Mesothelial cell of epicardium (in vitro differentiated cells): ENCODE measurements at regions not wholly inside any gene's neighbourhood (a gene's known extent, or its start where the extent isn't known, plus 50 kb on each side); places are given as distances from the start of the nearest gene placed in this dataset.

Experiments used
- DNase-seq, 2 experiments: peaks; one replicate each; pipeline ENCODE4 v3.0.0; 2021; ENCODE audit warnings: low spot score in 2 of 2; ENCODE audit not compliant: unreplicated experiment in 2 of 2
- H3K27ac Mint-ChIP-seq: 2 replicates; pipeline ENCODE4 v1.8.0; 2021; ENCODE audit warnings: mixed read lengths
- H3K27me3 Mint-ChIP-seq: 2 replicates; pipeline ENCODE4 v1.8.0; 2021; ENCODE audit warnings: low read depth, mixed read lengths
- H3K36me3 Mint-ChIP-seq: 2 replicates; pipeline ENCODE4 v1.8.0; 2021; ENCODE audit warnings: mixed read lengths
- H3K4me1 Mint-ChIP-seq: 2 replicates; pipeline ENCODE4 v1.8.0; 2021; ENCODE audit warnings: mixed read lengths
- H3K4me3 Mint-ChIP-seq: 2 replicates; pipeline ENCODE4 v1.8.0; 2021; ENCODE audit warnings: mild to moderate bottlenecking, moderate library complexity, mixed read lengths
- H3K9me3 Mint-ChIP-seq: 2 replicates; pipeline ENCODE4 v1.8.0; 2021; ENCODE audit warnings: mixed read lengths
- TF ChIP-seq, protein P1 (sequence below): fragments of 200-600 bp; sonication (generic); IDR thresholded peaks from one replicate; pipeline ENCODE4 v1.5.0; 2021; ENCODE audit warnings: antibody characterized with exemption; ENCODE audit not compliant: unreplicated experiment

DNA sequence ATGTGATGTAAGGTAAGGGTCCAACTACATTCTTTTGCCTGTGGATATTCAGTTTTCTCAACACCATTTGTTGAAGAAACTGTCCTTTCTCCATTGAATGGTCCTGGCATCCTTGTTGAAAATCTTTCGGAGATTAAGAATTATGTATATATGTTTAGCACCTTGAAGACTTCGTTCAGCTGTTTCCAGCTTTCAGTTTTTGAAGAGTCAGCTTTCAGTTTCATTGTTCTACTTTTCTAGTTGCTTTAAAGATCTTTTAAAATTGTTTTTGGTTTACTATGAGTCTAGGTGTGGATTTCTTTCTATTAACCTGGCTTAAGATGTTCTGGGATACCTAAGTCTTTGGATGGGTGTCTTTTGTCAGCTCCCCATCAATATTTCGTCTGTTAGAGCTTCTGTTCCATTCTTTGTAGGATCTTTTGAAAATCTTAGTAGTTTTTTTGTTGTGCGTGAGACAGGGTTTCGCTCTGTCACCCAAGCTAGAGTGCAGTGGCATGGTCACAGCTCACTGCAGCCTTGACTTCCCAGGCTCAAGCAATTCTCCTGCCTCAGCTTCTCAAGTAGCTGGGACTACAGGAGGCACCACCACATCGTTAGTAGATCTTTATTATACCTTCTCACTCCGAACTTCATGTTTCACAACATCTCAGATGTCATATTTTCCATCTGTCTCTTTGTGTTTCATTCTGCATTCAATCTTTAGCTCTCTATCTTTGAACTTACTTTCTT is 353.5 kb upstream of the B3GALT2 start:
- Mint-ChIP-seq H3K4me3 (no peak overlapping the region), H3K27me3 (no peaks in the 10 kb centered on the region), H3K9me3 (no peaks in the 10 kb centered on the region), H3K4me1 (peaks cover 7% of the 10 kb centered on the region), H3K27ac (no peak overlapping the region), H3K36me3 (no peaks in the 10 kb centered on the region)
- no peak for DNase-seq
- TF ChIP-seq, protein P1, sequence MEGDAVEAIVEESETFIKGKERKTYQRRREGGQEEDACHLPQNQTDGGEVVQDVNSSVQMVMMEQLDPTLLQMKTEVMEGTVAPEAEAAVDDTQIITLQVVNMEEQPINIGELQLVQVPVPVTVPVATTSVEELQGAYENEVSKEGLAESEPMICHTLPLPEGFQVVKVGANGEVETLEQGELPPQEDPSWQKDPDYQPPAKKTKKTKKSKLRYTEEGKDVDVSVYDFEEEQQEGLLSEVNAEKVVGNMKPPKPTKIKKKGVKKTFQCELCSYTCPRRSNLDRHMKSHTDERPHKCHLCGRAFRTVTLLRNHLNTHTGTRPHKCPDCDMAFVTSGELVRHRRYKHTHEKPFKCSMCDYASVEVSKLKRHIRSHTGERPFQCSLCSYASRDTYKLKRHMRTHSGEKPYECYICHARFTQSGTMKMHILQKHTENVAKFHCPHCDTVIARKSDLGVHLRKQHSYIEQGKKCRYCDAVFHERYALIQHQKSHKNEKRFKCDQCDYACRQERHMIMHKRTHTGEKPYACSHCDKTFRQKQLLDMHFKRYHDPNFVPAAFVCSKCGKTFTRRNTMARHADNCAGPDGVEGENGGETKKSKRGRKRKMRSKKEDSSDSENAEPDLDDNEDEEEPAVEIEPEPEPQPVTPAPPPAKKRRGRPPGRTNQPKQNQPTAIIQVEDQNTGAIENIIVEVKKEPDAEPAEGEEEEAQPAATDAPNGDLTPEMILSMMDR: no peak

GRCh38 chr1:193538680-193539079 is 352.3 kb upstream of the B3GALT2 start:
- Mint-ChIP-seq H3K4me3 (no peak overlapping the region), H3K36me3 (no peaks in the 10 kb centered on the region), H3K9me3 (no peaks in the 10 kb centered on the region), H3K27ac (no peak overlapping the region), H3K27me3 (no peaks in the 10 kb centered on the region), H3K4me1 (peaks cover 7% of the 10 kb centered on the region)
- no peak for DNase-seq
- TF ChIP-seq, protein P1: no peak

GRCh38 chr1:193538003-193538354 is 351.6 kb upstream of the B3GALT2 start:
- DNase-seq: no peak
- H3K9me3 Mint-ChIP-seq: no peaks in the 10 kb centered on the region
- no peak overlapping the region for H3K4me3 Mint-ChIP-seq
- peaks cover 7% of the 10 kb centered on the region for H3K4me1 Mint-ChIP-seq
- H3K27ac Mint-ChIP-seq: no peak overlapping the region
- H3K36me3 Mint-ChIP-seq: no peaks in the 10 kb centered on the region
- H3K27me3 Mint-ChIP-seq: no peaks in the 10 kb centered on the region
- TF ChIP-seq, protein P1: no peak

DNA sequence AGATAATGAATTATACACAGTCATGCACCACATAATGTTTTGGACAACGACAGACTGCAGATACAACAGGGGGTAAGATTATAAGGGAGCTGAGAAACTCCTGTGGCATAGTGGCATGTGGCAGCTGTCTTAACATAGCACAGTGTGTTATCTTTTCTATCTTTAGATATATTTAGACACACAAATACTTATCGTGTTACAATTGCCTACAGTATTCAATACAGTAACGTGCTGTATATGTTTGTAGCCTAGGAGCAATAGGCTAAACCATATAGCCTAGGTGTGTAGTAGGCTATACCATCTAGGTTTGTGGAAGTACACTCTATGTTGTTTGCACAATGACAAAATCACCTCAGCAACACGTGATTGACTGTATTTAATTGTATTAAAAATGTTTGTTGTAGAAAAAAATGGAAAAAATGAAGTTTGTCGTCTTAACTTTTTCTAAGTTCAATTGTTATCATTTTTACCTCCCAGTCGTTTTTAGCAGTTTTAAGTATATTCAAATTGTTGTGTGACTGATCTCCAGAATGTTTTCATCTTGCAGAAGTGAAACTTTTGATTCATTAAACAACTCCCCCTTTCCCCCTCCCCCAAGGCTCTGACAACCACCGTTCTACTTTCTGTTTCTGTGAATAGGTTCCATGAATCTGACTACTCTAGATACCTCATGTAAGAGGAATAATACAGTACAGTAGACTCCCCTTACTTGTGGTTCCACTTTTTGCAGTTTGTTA is 351.0 kb upstream of the B3GALT2 start:
- H3K4me1 Mint-ChIP-seq: peaks cover 1% of the 10 kb centered on the region
- H3K27me3 Mint-ChIP-seq: no peaks in the 10 kb centered on the region
- no peak overlapping the region for H3K27ac Mint-ChIP-seq
- H3K4me3 Mint-ChIP-seq: no peak overlapping the region
- no peak for DNase-seq
- TF ChIP-seq, protein P1: no peak
- H3K9me3 Mint-ChIP-seq: peaks cover 4% of the 10 kb centered on the region
- no peaks in the 10 kb centered on the region for H3K36me3 Mint-ChIP-seq

DNA sequence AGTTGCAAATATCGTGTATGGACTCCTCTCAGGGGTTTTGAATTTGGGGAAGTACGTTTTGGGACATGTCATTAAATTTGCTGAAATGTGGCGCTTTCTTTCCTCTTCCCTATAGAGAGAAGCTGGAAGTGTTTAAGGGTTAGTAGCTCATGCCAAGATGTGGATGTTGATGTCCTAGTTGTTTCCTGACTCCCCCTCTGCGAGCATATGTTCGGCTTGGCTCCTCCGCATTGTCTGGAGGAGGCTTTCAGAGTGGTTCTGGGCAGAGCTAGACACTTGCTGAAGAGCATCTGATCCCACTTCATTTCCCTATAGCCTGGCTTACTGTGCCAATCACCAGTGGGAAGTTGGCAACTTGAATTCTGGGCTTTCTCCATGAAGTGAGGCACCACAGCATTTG is 347.4 kb upstream of the B3GALT2 start:
- H3K36me3 Mint-ChIP-seq: no peaks in the 10 kb centered on the region
- DNase-seq: no peak
- H3K4me1 Mint-ChIP-seq: no peaks in the 10 kb centered on the region
- TF ChIP-seq, protein P1: no peak
- H3K27me3 Mint-ChIP-seq: no peaks in the 10 kb centered on the region
- no peak overlapping the region for H3K4me3 Mint-ChIP-seq
- H3K9me3 Mint-ChIP-seq: peaks cover 16% of the 10 kb centered on the region
- no peak overlapping the region for H3K27ac Mint-ChIP-seq
